ENCODE measurements at regions not wholly inside any gene's neighbourhood (a gene's known extent, or its start where the extent isn't known, plus 50 kb on each side); places are given as distances from the start of the nearest gene placed in this dataset.

GRCh38 chr4:116811730-116812129 is 273.6 kb downstream of the TRAM1L1 start:
- TF ChIP-seq SIN3A (IDR thresholded peaks at IDR 0.05; ENCODE audit: borderline replicate concordance, insufficient read depth, low read length) (no peak), REST (IDR thresholded peaks at IDR 0.05; ENCODE audit: insufficient read depth in 1 of 2, low read depth in 2 of 2, low read length in 2 of 2) (no peak), FOXP2 (optimal IDR thresholded peaks at IDR 0.05; ENCODE audit: borderline replicate concordance, extremely low read depth, extremely low read length, insufficient read depth) (no peak)

- TF ChIP-seq FOXP2 (optimal IDR thresholded peaks at IDR 0.05; ENCODE audit: borderline replicate concordance, extremely low read depth, extremely low read length, insufficient read depth) (no peak), TAF1 (IDR thresholded peaks at IDR 0.05; ENCODE audit: borderline replicate concordance, insufficient read depth, low read length) (no peak), POLR2AphosphoS5 (IDR thresholded peaks at IDR 0.05; ENCODE audit: low read depth, low read length) (no peak), REST (IDR thresholded peaks at IDR 0.05; ENCODE audit: insufficient read depth in 1 of 2, low read depth in 2 of 2, low read length in 2 of 2) (no peak), SIN3A (IDR thresholded peaks at IDR 0.05; ENCODE audit: borderline replicate concordance, insufficient read depth, low read length) (no peak)
Observed at GRCh38 chr4:116796022-116796421, 289.4 kb downstream of the TRAM1L1 start.

GRCh38 chr4:116788723-116789122 is 296.7 kb downstream of the TRAM1L1 start:
- TF ChIP-seq FOXP2 (optimal IDR thresholded peaks at IDR 0.05; ENCODE audit: borderline replicate concordance, extremely low read depth, extremely low read length, insufficient read depth) (no peak), POLR2AphosphoS5 (IDR thresholded peaks at IDR 0.05; ENCODE audit: low read depth, low read length) (no peak), REST (IDR thresholded peaks at IDR 0.05; ENCODE audit: insufficient read depth in 1 of 2, low read depth in 2 of 2, low read length in 2 of 2) (no peak), TAF1 (IDR thresholded peaks at IDR 0.05; ENCODE audit: borderline replicate concordance, insufficient read depth, low read length) (no peak), SIN3A (IDR thresholded peaks at IDR 0.05; ENCODE audit: borderline replicate concordance, insufficient read depth, low read length) (no peak)

- TF ChIP-seq REST (IDR thresholded peaks at IDR 0.05; ENCODE audit: insufficient read depth in 1 of 2, low read depth in 2 of 2, low read length in 2 of 2): no peak
- TF ChIP-seq TAF1 (IDR thresholded peaks at IDR 0.05; ENCODE audit: borderline replicate concordance, insufficient read depth, low read length): no peak
- TF ChIP-seq SIN3A (IDR thresholded peaks at IDR 0.05; ENCODE audit: borderline replicate concordance, insufficient read depth, low read length): no peak
- no peak for TF ChIP-seq FOXP2 (optimal IDR thresholded peaks at IDR 0.05; ENCODE audit: borderline replicate concordance, extremely low read depth, extremely low read length, insufficient read depth)
- no peak for TF ChIP-seq POLR2AphosphoS5 (IDR thresholded peaks at IDR 0.05; ENCODE audit: low read depth, low read length)
Observed at GRCh38 chr4:116755051-116755450, 330.3 kb downstream of the TRAM1L1 start.

GRCh38 chr4:116752027-116752426 is 333.3 kb downstream of the TRAM1L1 start:
- no peak for TF ChIP-seq POLR2AphosphoS5 (IDR thresholded peaks at IDR 0.05; ENCODE audit: low read depth, low read length)
- TF ChIP-seq TAF1 (IDR thresholded peaks at IDR 0.05; ENCODE audit: borderline replicate concordance, insufficient read depth, low read length): no peak

Data from PFSK-1 (cell line).